Keratinocyte (primary cell): ENCODE measurements at regions not wholly inside any gene's neighbourhood (a gene's known extent, or its start where the extent isn't known, plus 50 kb on each side); places are given as distances from the start of the nearest gene placed in this dataset.

Experiments used
- DNase-seq: peaks from one replicate; pipeline ENCODE4 v3.0.0-alpha.2; 2011; ENCODE audit warnings: low read depth, missing footprints, low spot score
- FAIRE-seq: peaks from 2 replicates; lab custom pipeline; 2011; peaks lifted over from hg19 to GRCh38; lab: Jason Lieb, UNC
- H2AFZ ChIP-seq: 2 replicates; pipeline ENCODE4 v1.6.0; 2012; ENCODE audit warnings: low read length, control low read depth, inconsistent platforms; ENCODE audit not compliant: control insufficient read depth
- H3K27ac ChIP-seq: 2 replicates; pipeline ENCODE4 v1.5.1; 2011; ENCODE audit warnings: low read length; ENCODE audit not compliant: control insufficient read depth, insufficient read depth
- H3K27me3 ChIP-seq: 3 replicates; pipeline ENCODE4 v1.6.0; 2011; ENCODE audit warnings: low read length; ENCODE audit not compliant: control insufficient read depth, insufficient read depth; ENCODE audit errors: extremely low read depth
- H3K36me3 ChIP-seq, 2 experiments: 2 replicates in 1 of 2; 3 replicates in 1 of 2; pipeline ENCODE4 v1.5.1; 2011; ENCODE audit warnings: low read length in 2 of 2, mild to moderate bottlenecking in 1 of 2; ENCODE audit not compliant: control insufficient read depth in 2 of 2, insufficient read depth in 2 of 2; ENCODE audit errors: extremely low read depth in 1 of 2
- H3K4me1 ChIP-seq: 3 replicates; pipeline ENCODE4 v1.5.1; 2011; ENCODE audit warnings: low read length; ENCODE audit not compliant: control insufficient read depth, insufficient read depth; ENCODE audit errors: extremely low read depth
- H3K4me2 ChIP-seq: 3 replicates; pipeline ENCODE4 v1.6.0; 2011; ENCODE audit warnings: low read depth, low read length; ENCODE audit not compliant: control insufficient read depth, insufficient read depth; ENCODE audit errors: extremely low read depth
- H3K4me3 ChIP-seq, 3 experiments: fragments of 200-600 bp in 1 of 3; sonication (generic) in 1 of 3; 2 replicates in 2 of 3; 3 replicates in 1 of 3; pipeline ENCODE4 v1.5.1; 2011 to 2016; ENCODE audit warnings: low read length in 3 of 3, mild to moderate bottlenecking in 3 of 3, control low read depth in 2 of 3, inconsistent platforms in 1 of 3, low read depth in 1 of 3, mixed read lengths in 1 of 3, mixed run types in 1 of 3, moderate library complexity in 1 of 3; ENCODE audit not compliant: control insufficient read depth in 2 of 3, insufficient read depth in 2 of 3; ENCODE audit errors: extremely low read depth in 1 of 3
- H3K79me2 ChIP-seq: 2 replicates; pipeline ENCODE4 v1.6.0; 2012; ENCODE audit warnings: low read length; ENCODE audit not compliant: control insufficient read depth, insufficient read depth
- H3K9ac ChIP-seq: 3 replicates; pipeline ENCODE4 v1.6.0; 2011; ENCODE audit warnings: low read length; ENCODE audit not compliant: control insufficient read depth, insufficient read depth; ENCODE audit errors: extremely low read depth
- H3K9me1 ChIP-seq: 3 replicates; pipeline ENCODE4 v1.6.0; 2011; ENCODE audit warnings: low read length; ENCODE audit not compliant: control insufficient read depth, insufficient read depth; ENCODE audit errors: extremely low read depth
- H3K9me3 ChIP-seq: 2 replicates; pipeline ENCODE4 v1.5.1; 2012; ENCODE audit warnings: low read depth, low read length; ENCODE audit not compliant: control insufficient read depth
- H4K20me1 ChIP-seq: 3 replicates; pipeline ENCODE4 v1.6.0; 2011; ENCODE audit warnings: low read length; ENCODE audit not compliant: control insufficient read depth, insufficient read depth; ENCODE audit errors: extremely low read depth
- CTCF ChIP-seq, 3 experiments: IDR thresholded peaks in 1 of 3; conservative IDR thresholded peaks in 1 of 3; optimal IDR thresholded peaks in 1 of 3; 2 replicates in 2 of 3; 3 replicates in 1 of 3; pipeline versions ENCODE3 to v1.5.1; 2011; ENCODE audit warnings: low read length in 3 of 3, mild to moderate bottlenecking in 3 of 3, moderate library complexity in 2 of 3, control low read depth in 1 of 3, inconsistent platforms in 1 of 3; ENCODE audit not compliant: insufficient read depth in 2 of 3; ENCODE audit errors: extremely low read depth in 1 of 3
- EZH2 ChIP-seq: IDR thresholded peaks from one replicate; pipeline ENCODE4 v1.6.1; 2012; ENCODE audit warnings: inconsistent platforms, mild to moderate bottlenecking, low read length, moderate library complexity
- dilution Hi-C: fragments of 300-500 bp; cut with MboI; formaldehyde crosslinking; loops from one replicate; pipeline ENCODE4 v1.7.0; 2020; ENCODE audit warnings: low sequenced_read_pairs; ENCODE audit not compliant: extremely low pct_ligation_motif_present

GRCh38 chr16:65524997-65525396, 403.1 kb upstream of the CDH11 start:
- Histone ChIP-seq H3K79me2 (no peaks in the 10 kb centered on the region), H2AFZ (no peak overlapping the region), H3K9me1 (no peaks in the 10 kb centered on the region), H4K20me1 (no peaks in the 10 kb centered on the region), H3K4me2 (no peak overlapping the region), H3K36me3 (no peaks in the 10 kb centered on the region), H3K4me3 (no peak overlapping the region), H3K27me3 (no peaks in the 10 kb centered on the region), H3K9ac (no peak overlapping the region), H3K4me1 (no peaks in the 10 kb centered on the region), H3K27ac (no peak overlapping the region), H3K9me3 (no peaks in the 10 kb centered on the region)
- no peak for FAIRE-seq
- dilution Hi-C loops = no loop called here
- DNase-seq = no peak
- no peak for TF ChIP-seq CTCF (optimal IDR thresholded peaks at IDR 0.05 in 1 of 3, IDR thresholded peaks at IDR 0.05 in 1 of 3, conservative IDR thresholded peaks at IDR 0.05 in 1 of 3; ENCODE audit: extremely low read depth in 1 of 3, insufficient read depth in 2 of 3, low read length in 3 of 3)
- no peak for TF ChIP-seq EZH2

GRCh38 chr16:65524231-65524630, 402.4 kb upstream of the CDH11 start:
- Histone ChIP-seq H3K4me1 (no peaks in the 10 kb centered on the region), H3K4me3 (no peak overlapping the region), H3K4me2 (no peak overlapping the region), H3K9me3 (no peaks in the 10 kb centered on the region), H3K27ac (no peak overlapping the region), H3K27me3 (no peaks in the 10 kb centered on the region), H3K9me1 (no peaks in the 10 kb centered on the region), H4K20me1 (no peaks in the 10 kb centered on the region), H3K9ac (no peak overlapping the region), H2AFZ (no peak overlapping the region), H3K36me3 (no peaks in the 10 kb centered on the region), H3K79me2 (no peaks in the 10 kb centered on the region)
- no peak for FAIRE-seq
- no peak for DNase-seq
- TF ChIP-seq CTCF (optimal IDR thresholded peaks at IDR 0.05 in 1 of 3, IDR thresholded peaks at IDR 0.05 in 1 of 3, conservative IDR thresholded peaks at IDR 0.05 in 1 of 3; ENCODE audit: extremely low read depth in 1 of 3, insufficient read depth in 2 of 3, low read length in 3 of 3) (no peak), EZH2 (no peak)
- dilution Hi-C loops = no loop called here
